ENCODE measurements at regions not wholly inside any gene's neighbourhood (a gene's known extent, or its start where the extent isn't known, plus 50 kb on each side); places are given as distances from the start of the nearest gene placed in this dataset.

DNA sequence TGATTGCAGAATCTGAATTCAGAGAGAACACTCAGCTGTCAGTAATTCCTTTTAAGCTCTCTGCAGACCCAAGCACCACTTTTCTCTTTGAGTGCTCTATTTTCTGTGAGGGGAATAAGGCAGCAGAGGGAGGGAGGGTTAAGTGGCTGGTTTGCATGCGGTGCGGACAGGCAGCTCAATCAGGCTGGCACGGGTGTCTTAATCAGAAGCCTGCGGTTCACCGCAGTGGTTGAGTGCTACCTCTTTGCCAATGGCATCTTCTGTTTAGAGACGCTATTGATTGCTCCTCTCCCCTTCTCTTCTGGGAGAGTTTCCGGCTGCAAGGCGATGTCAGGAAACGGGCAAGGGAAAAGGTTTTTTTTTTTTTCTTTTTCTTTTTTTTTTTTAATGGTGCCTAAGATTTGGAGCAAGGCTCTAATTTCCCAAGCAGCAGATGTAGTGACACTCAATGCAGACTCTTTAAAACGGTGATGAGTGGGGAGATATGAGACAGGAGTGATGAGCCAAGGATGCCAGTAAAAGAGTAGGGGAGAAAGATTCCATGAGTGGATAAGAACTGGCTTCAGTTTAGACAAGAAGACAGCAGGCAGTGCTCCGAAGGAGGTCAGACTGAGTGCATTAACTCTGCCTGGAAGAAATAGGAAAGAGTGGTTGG lies 533.7 kb upstream of the SEL1L start:
- DNase-seq: peak; percentile 98

GRCh38 chr14:82070040-82070439 lies 536.4 kb upstream of the SEL1L start:
- DNase-seq: no peak

DNA sequence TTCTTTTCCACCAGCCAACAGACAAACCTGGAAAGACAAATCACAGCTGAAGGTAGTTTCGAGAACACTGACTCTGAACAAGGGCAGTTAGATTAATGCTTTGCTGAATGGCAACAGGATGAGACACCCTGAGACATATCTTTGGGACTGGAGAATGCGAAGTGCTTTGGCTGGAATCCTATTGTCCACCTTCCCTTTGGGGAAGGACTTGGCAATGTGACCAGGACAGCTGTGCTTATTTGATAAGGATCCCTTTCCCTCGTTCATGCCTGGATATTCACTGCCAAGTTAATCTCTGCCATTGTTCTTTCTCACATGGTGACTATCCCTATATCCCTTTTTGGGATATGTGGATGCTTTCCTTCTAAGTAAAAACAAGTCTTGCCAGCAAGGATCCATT lies 537.1 kb upstream of the SEL1L start:
- DNase-seq: no peak

DNA sequence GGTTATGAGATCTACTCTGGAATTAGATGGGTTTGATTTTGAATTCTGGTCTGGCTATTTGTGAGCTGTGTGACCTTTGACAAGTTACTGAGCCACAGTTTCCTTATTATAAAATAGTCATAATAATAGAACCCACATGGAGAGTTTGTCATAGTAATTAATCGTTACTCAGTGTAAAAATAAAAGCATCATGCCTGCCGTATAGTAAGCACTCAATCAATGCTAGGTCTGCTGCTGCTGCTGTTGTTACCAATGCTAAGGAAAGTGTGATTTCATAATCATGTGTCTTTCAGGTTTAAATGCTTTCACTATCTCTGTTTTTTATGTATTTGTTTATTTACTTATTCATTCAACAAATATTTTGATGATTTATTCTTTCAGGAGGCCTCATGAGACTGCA lies 539.9 kb upstream of the SEL1L start:
- DNase-seq: no peak

DNA sequence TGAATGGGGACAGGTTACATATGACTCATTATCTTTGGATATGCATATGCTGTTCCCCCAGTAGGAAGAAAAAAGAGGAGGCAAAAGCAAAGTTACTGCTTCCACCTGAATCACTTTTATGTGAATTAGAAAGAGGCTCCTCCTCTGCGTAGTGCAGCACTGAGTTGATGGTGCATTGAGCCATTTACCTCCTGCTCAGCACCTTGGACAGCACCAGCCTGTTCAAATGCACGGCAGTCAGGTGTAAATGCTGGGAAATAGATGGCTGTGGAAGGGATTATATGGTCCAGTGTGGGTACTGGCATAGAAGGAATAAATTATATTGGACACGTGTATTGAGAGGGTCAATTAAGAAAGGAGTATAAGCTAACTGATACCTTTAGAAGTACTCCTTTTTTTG lies 541.9 kb upstream of the SEL1L start:
- no peak for DNase-seq

DNA sequence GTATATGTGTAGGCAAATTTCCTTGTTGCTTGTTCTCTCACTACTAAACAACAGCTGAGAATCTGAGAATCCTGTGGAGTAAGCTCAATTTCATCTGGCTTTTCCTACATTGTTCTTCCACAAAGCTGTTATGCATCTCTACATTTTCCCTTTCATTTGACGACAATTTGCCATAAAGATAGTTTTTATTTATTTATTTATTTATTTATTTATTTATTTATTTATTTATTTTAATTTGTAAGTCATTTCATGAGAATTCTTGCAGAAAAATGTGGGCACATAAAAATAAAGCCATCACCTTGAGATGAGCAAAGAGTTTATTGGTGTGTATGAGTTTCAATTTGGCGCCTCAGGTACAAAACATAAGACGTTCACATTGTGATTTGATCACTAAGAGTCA lies 545.9 kb upstream of the SEL1L start:
- DNase-seq: no peak

GRCh38 chr14:82080370-82080769 lies 546.7 kb upstream of the SEL1L start:
- DNase-seq: no peak

DNA sequence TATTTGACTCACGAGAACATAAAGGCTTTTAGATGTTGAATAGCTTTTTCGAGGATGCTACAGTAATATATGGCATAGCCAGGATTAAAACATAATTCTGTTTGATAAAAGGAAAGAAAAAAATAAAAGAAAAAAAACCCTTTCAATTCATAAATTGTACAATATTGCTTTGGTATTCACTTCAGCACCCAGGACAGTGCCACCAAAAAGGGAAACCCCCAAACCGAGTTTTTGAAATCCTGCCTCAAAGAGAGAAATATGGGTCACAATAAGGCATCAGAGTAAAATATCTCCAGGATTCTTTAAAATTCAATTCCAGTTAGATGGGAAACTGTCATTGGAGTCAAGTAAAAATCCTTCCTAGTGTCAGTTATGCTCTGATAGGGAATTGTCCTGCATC lies 551.2 kb upstream of the SEL1L start:
- no peak for DNase-seq

- DNase-seq: no peak
Observed at GRCh38 chr14:82091097-82091496, 557.4 kb upstream of the SEL1L start.

GRCh38 chr14:82094829-82095345 lies 561.2 kb upstream of the SEL1L start:
- no peak for DNase-seq

DNA sequence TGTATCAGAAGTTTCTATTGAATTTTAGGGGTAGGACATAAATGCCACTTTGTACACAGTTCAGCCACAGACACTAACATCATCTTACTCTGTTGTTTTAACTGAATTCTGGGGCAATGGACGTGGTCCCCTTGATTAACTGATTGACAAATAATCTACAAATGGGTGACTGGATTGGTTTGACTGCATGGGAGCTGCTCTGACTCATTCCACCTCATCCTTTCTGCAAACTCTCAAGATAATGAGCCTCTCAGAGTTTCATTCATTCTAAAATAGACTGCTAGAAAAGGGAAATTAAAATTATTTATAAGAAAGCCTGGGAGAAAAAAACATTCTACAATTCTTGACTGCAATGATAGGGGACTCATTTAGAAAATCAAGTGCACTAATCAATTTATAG lies 570.4 kb upstream of the SEL1L start:
- no peak for DNase-seq

DNA sequence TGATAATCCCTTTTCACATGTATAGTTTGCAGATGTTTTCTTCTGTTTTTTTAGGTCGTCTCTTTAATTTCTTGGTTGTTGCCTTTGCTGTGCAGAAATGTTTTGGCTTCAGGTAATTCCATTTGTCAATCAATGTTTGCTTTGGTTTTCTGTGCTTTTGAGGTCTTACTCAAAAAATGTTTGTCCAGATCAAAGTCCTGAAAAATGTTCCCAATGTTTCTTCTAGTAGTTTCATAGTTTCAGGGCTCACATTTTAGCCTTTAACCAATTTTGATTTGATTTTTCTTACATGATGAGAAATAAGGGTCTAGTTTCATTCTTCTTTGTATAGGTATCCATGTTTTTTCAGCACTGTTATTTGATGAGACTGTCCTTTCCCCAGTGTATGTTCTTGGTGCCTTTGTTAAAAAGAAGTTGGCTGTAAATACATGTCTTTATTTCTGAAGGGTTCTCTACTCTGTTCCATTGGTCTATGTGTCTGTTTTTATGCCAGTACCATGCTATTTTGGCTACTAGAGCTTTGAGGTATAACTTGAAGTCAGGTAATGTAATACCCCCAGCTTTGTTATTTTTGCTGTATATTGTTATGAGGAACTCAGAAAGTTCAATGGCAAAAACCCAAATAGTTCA lies 578.7 kb upstream of the SEL1L start:
- no peak for DNase-seq

- no peak for DNase-seq
Observed at GRCh38 chr14:82113007-82113406, 579.4 kb upstream of the SEL1L start.

- DNase-seq: no peak
Observed at GRCh38 chr14:82113710-82114109, 580.1 kb upstream of the SEL1L start.

- DNase-seq: no peak
Observed at GRCh38 chr14:82116721-82117120, 583.1 kb upstream of the SEL1L start.

DNA sequence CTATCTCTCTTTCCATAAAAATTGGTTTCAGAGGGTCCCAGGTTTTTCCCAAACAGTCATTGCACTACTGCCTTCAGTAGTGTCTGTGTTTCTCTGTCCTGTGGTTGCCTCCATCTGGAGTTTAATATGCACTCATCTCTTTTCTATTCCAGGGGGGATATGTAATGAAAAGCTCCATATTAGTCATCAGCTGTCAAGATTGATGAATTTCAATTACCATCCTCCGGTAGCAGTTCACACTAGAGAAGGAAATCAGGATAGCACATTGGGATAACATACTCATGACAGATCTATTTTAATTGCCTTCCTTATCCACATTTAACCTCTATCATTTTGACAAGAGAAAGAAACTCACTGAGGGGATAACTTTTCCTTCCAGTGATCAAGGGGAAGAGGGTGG lies 589.0 kb upstream of the SEL1L start:
- no peak for DNase-seq

GRCh38 chr14:82124511-82124910 lies 590.9 kb upstream of the SEL1L start:
- DNase-seq: no peak

DNA sequence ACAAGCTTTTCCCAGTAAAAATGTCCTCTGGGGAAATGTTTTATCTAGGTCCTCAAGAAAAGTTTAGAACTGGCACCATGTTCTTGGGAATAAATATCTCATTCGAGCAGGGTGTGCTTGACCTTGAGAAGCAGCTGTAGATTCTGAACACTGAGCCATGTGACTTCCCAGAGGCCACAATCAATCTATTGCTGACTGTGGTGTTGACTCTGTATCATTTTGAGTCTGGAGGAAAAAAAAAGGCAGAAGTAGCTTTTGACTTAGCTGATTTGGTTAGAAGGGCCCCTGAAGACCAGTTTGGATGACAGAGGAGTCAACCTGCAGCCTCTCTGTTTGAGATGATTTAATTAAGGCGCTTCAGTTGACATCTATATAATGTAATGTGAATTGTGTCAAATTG lies 592.4 kb upstream of the SEL1L start:
- no peak for DNase-seq

GRCh38 chr14:82134411-82134810 lies 600.8 kb upstream of the SEL1L start:
- DNase-seq: no peak

GRCh38 chr14:82138431-82138830 lies 604.8 kb upstream of the SEL1L start:
- DNase-seq: no peak

- no peak for DNase-seq
Observed at GRCh38 chr14:82146846-82147245, 613.2 kb upstream of the SEL1L start.

- no peak for DNase-seq
Observed at GRCh38 chr14:82153689-82154088, 620.0 kb upstream of the SEL1L start.

- no peak for DNase-seq
Observed at GRCh38 chr14:82159624-82160023, 626.0 kb upstream of the SEL1L start.

DNA sequence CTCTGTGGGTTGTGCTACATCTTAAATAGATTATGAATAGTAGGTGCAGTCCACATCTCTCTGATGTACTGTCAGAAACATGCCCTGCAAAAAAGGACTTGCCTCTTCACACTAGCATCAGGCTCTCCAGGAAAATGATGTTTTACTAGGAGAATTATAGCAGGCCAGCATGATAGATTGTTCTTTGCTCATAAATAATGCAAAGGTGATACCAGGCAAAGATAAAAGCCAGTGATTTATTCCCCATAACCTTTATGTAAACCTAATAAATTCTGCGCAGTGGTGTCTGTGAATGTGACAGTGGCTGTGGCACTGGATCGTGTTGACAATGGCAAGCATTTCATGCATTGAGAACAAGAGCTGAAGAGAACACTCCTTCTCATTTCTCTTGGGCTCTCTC lies 646.5 kb upstream of the SEL1L start:
- no peak for DNase-seq

DNA sequence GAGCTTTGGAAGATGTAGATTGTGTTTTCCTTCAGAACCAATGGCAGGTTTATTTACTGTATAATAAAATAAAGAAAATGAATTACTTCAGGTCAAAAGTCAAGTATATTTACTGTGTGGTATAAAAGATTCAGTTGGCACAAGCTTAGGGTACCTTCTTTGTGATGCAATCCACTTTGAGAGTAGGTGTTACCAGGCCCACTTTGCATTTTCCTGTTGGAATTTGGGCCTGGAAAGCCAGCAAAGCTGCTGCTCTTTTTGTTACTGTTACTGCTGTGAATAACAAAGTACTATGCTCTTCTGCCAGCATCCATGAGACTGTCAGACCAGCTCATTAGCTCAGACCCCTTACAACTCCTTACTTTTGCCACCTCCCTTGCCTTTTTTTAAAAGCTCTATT lies 649.0 kb upstream of the SEL1L start:
- DNase-seq: no peak

Measured in NCI-H2107 (cell line).